ENCODE measurements at regions not wholly inside any gene's neighbourhood (a gene's known extent, or its start where the extent isn't known, plus 50 kb on each side); places are given as distances from the start of the nearest gene placed in this dataset.
"Not testable (repeated sequence)": the region's sequence is repeated elsewhere in the genome, so short reads cannot be mapped to it uniquely, and the experiment has no call there.

DNA sequence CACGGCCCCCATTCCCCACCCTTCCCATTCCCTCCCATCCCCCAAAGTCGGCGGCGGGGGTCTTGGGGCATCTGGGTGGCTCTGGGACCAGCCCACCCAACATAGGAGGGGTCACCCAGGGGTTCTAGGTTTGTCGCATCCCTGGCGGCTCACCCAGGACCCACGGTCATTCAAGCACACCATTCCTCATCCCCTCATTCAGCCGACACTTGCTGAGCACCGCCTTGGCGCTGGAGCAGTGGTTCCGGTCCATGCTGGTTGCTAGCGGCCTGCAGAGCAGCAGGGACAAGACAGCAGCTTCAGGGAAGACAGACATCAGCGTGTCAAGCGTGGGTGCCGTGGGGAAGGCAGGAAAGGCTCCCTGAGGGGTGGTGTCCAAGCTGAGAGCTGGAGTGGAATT is 50.5 kb upstream of the OTOS start:
- no peak for DNase-seq (ENCODE audit: low read depth in 2 of 2)

DNA sequence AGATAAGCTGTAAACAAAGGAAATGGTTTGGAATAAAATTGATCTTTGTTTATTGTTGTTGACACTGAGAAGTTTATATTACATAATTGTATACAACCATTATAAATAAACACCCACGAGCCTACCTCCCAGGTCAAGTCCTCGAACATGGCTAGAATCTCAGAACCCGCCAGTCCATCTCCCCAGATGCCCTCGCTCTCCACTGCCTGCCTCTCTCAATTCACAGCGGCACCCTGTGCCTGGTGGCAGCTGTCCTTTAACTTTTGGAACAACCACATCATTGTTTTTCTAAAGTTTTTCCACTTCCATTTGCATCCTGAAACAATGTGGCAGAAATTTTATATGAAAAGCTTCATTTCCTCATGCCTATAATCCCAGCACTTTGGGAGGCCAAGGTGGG is 52.2 kb upstream of the OTOS start:
- no peak for DNase-seq (ENCODE audit: low read depth in 2 of 2)

DNA sequence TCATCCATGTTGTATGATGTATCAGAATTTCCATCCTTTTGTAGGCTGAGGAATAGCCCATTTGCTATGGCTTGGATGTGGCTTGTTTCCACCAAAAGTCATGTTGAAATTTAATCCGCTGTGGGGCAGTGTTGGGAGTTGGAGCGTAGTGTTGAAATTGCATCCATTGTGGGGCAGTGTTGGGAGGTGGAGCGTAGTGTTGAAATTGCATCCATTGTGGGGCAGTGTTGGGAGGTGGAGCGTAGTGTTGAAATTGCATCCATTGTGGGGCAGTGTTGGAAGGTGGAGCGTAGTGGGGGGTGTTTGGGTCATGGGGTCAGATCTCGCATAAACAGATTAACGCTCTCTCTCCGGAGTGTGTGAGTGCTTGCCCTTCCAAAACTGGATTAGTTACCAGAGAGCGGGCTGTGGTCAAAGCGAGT is 53.9 kb upstream of the OTOS start:
- not testable (repeated sequence) for DNase-seq (ENCODE audit: low read depth in 2 of 2)

- no peak for DNase-seq (ENCODE audit: low read depth in 2 of 2)
Measured at GRCh38 chr2:240195316-240195861, 54.9 kb upstream of the OTOS start.

- DNase-seq (ENCODE audit: low read depth in 2 of 2): no peak
Measured at GRCh38 chr2:240196716-240197461, 56.4 kb upstream of the OTOS start.

DNA sequence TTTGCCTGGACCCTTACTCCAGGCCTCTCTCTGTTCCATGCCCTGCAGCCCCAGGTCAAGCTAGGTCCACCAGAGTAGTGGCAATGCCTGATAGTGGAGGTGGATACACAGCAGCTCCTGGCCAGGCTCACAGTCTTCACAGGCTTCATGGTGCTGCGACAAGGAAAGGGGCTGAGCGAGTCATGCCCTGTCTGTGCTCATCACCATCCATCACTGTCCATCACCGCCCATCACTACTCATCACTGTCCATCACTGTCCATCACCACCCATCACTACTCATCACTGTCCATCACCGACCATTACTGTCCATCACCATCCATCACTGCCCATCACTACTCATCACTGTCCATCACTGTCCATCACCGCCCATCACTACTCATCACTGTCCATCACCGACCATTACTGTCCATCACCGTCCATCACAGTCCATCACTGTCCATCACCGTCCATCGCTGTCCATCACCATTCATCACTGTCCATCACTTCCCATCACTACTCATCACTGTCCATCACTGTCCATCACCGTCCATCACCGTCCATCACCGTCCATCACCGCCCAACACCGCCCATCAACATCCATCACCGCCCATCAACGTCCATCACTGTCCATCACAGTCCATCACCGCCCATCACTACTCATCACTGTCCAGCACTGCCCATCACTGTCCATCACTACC is 57.1 kb upstream of the OTOS start:
- no peak for DNase-seq (ENCODE audit: low read depth in 2 of 2)

DNA sequence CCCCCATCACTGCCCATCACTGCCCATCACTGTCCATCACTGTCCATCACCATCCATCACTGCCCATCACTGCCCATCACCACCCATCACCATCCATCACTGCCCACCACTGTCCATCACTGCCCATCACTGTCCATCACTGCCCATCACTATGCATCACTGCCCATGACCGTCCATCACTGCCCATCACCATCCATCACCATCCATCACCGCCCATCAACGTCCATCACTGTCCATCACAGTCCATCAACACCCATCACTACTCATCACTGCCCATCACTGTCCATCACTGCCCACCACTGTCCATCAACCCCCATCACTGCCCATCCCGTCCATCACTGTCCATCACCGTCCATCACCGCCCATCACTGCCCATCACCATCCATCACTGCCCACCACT is 57.8 kb upstream of the OTOS start:
- DNase-seq (ENCODE audit: low read depth in 2 of 2): no peak

GRCh38 chr2:240199133-240199870 is 58.8 kb upstream of the OTOS start:
- no peak for DNase-seq (ENCODE audit: low read depth in 2 of 2)

GRCh38 chr2:240200230-240201051 is 60.0 kb upstream of the OTOS start:
- DNase-seq (ENCODE audit: low read depth in 2 of 2): no peak

- no peak for DNase-seq (ENCODE audit: low read depth in 2 of 2)
Measured at GRCh38 chr2:240201866-240202265, 61.4 kb upstream of the OTOS start.

DNA sequence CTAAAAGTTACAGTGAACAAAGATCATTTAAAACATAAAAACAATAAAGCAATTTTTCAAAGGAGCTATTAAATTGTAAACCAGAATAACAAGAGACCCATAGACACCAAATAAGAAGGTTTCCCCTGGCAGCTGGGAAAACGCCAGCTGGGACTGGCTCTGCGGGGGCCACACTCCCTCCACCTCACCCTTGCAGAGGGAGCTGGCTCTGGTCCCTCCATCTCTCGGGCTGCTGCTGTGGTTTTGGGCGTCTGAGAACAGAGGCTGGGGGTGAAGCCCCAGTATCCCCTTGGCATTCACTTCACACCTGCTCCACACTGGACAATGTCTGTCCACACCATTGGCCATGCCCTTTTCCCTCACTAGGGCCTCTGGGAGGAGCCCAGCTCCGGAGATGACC is 62.1 kb upstream of the OTOS start:
- DNase-seq (ENCODE audit: low read depth in 2 of 2): no peak

- DNase-seq (ENCODE audit: low read depth in 2 of 2): no peak
Measured at GRCh38 chr2:240203031-240203787, 62.8 kb upstream of the OTOS start.

DNA sequence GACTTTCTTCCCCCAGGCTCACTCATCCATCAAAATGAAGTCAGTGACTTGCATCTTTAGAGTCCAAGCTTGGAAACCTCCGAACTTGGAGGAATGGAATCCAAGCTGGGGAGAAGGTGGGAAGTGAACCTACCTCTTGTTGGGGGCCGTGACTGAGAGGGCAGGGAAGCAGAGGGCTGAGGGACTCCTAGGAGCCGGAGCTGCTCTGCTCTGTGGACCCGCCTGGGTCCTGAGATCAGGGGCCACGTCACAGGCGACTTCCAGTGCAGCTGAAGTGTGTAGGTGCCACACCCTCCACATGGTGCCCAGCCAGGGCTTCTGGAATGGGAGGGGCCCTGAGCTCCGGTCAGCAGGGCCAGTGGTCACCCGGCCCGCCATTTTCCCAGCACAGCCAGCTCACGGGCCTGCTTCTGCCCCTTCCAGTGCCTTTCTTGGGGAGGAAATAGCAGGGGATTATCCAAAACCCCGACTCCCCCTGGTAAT is 63.4 kb upstream of the OTOS start:
- DNase-seq (ENCODE audit: low read depth in 2 of 2): no peak

DNA sequence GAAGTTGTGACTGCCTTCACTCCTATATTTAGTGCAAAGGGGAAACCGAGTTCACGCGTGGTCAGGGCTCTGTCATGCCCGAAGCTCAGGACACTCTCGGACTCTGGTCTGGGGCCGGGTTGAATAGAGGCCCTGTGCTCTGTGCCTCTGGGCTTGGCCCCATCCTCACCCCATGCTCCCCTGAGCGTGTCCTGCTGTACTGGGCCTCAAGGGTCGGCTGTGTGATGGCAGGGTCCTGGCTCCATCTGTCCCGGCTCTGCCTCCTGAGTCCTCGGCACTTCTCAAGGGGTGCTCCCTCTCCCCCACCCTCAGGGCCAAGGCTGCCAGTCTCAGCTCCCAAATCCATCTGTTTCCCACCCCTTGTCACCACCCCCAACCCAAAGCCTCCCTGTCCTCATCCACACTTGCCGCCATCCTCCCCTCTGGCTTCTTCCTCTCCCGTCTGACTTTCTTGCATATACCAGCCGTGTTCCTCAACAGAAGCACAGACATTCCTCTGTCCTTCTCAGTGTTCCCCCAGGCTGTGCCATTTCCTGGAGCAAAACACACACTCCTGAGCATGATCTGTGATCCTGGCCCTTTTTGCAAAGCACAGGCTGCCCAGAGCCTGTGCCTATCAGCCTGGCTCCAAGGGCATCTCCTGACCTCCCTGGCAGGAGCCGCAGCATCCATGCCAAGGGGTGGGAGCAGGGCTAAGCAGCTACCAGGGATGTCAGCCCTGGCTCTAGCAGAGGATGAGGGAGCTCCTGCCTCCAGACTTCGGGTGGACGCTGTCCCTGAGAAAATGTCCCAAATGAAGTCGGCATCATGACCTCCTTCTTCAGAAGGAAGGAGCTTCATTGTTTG is 64.2 kb upstream of the OTOS start:
- DNase-seq (ENCODE audit: low read depth in 2 of 2): no peak

GRCh38 chr2:240205348-240205747 is 64.9 kb upstream of the OTOS start:
- DNase-seq (ENCODE audit: low read depth in 2 of 2): no peak

DNA sequence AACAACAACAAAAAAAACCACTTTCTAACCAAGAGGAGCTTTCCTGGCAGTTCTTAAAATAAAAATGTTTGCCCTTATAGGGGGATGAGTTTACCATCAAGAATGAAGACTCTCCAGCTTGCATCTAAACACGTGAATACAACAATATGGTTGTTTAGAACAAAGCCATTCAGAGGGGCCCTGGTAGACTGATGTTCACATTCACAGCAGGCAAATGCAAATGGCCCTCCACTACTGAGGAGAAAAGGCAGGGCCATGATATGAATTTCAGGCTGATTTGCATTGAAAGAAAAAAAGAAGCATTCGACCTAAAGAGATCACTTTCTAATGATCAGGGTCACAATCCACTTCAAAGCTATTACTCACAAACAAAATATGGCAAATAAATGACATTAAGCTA is 65.3 kb upstream of the OTOS start:
- no peak for DNase-seq (ENCODE audit: low read depth in 2 of 2)

DNA sequence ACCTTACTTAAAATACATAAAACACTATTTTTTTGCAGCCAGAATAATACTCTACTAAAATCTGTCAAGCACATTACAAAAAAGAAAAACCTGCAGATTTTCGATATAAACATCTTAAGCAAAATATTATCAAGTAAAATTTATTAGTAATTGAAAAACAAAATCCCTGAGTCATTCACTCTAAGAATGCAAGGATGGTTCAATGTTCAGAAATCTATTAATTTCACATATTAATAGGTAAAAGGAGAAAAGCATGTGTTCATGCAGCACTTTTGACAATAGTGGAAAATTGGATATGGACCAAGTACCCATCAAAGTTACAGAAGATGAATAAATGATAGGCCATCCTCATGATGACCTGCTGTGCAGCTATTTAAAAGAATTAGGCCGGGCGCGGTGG is 66.2 kb upstream of the OTOS start:
- no peak for DNase-seq (ENCODE audit: low read depth in 2 of 2)

DNA sequence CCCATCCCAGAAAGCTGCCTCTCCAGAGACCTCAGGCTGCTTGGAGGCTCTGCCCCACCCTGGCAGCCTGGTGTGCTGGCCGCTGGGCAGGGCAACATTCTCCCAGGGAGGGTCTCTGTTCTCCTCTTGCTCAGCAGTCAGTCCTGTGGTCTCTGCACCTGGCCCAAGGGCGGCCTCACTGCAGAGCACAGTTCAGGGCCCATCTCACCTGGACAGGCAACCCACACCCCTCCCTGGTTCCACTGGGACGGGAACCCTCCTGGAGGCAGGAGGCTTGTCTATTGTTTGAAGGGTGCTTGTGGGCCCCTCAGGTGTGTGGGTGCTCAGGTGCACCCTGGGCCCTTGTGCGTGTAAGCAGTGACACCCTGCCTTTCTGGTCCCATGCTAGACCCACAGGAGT is 67.2 kb upstream of the OTOS start:
- no peak for DNase-seq (ENCODE audit: low read depth in 2 of 2)

- DNase-seq (ENCODE audit: low read depth in 2 of 2): no peak
Measured at GRCh38 chr2:240208096-240208495, 67.6 kb upstream of the OTOS start.
